Panc1 (cell line): ENCODE measurements at regions not wholly inside any gene's neighbourhood (a gene's known extent, or its start where the extent isn't known, plus 50 kb on each side); places are given as distances from the start of the nearest gene placed in this dataset.

Source experiments
- POLR2AphosphoS5 ChIP-seq: IDR thresholded peaks from 2 replicates; pipeline ENCODE4 v1.6.1; 2012; ENCODE audit warnings: mild to moderate bottlenecking, low read depth, low read length, moderate library complexity
- SIN3A ChIP-seq: IDR thresholded peaks from 2 replicates; pipeline ENCODE4 v1.6.1; 2012; ENCODE audit warnings: low read depth, mild to moderate bottlenecking, low read length, moderate library complexity, borderline replicate concordance; ENCODE audit not compliant: insufficient read depth
- TF ChIP-seq, protein P1 (sequence below): fragments of 450-650 bp; IDR thresholded peaks from 2 replicates; pipeline ENCODE4 v1.5.1; 2017; ENCODE audit warnings: mild to moderate bottlenecking

DNA sequence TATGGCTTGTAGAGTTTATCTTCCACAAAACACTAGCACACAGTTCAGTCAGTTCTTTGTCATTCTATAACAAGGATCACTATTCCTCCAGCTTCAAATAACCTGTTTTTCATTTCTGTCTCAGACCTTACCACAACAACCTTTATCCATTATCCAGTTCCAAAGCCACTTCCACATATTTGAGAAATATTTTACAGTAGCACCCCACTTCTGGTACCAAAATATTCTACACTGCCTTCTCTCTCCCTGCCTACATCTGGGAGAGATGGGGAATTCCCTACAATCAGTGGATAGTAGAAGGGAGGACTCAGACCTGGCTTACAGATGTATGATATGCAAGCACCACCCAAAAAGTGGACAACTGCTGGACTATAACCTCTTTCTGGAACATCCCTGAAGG is 651.4 kb downstream of the ADGRL2 start:
- TF ChIP-seq, protein P1, sequence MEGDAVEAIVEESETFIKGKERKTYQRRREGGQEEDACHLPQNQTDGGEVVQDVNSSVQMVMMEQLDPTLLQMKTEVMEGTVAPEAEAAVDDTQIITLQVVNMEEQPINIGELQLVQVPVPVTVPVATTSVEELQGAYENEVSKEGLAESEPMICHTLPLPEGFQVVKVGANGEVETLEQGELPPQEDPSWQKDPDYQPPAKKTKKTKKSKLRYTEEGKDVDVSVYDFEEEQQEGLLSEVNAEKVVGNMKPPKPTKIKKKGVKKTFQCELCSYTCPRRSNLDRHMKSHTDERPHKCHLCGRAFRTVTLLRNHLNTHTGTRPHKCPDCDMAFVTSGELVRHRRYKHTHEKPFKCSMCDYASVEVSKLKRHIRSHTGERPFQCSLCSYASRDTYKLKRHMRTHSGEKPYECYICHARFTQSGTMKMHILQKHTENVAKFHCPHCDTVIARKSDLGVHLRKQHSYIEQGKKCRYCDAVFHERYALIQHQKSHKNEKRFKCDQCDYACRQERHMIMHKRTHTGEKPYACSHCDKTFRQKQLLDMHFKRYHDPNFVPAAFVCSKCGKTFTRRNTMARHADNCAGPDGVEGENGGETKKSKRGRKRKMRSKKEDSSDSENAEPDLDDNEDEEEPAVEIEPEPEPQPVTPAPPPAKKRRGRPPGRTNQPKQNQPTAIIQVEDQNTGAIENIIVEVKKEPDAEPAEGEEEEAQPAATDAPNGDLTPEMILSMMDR = no peak
- TF ChIP-seq SIN3A (no peak), POLR2AphosphoS5 (no peak)
